ENCODE measurements at regions not wholly inside any gene's neighbourhood (a gene's known extent, or its start where the extent isn't known, plus 50 kb on each side); places are given as distances from the start of the nearest gene placed in this dataset.
"Not testable (repeated sequence)": the region's sequence is repeated elsewhere in the genome, so short reads cannot be mapped to it uniquely, and the experiment has no call there.

- CTCF ChIA-PET; intact Hi-C loops (cut with micrococcal nuclease); H3K27me3 Mint-ChIP-seq; H3K36me3 Mint-ChIP-seq (ENCODE audit: low read depth); ATAC-seq (ENCODE audit: low read depth); H3K27ac Mint-ChIP-seq; H3K4me3 Mint-ChIP-seq; DNase-seq; POLR2A ChIA-PET; H3K9me3 Mint-ChIP-seq; H3K4me1 Mint-ChIP-seq: not testable (repeated sequence)
These were observed 222.6 kb downstream of the ATP6V0E2 start for GRCh38 chr7:150096213-150096994.

GRCh38 chr7:150098592-150098991 lies 224.6 kb upstream of the LRRC61 start:
- POLR2A ChIA-PET; H3K4me3 Mint-ChIP-seq; H3K27ac Mint-ChIP-seq; H3K27me3 Mint-ChIP-seq; intact Hi-C loops (cut with micrococcal nuclease); H3K9me3 Mint-ChIP-seq; CTCF ChIA-PET; DNase-seq; ATAC-seq (ENCODE audit: low read depth); H3K36me3 Mint-ChIP-seq (ENCODE audit: low read depth); H3K4me1 Mint-ChIP-seq: not testable (repeated sequence)

GRCh38 chr7:150101282-150101681 lies 221.9 kb upstream of the LRRC61 start:
- H3K9me3 Mint-ChIP-seq; CTCF ChIA-PET; ATAC-seq (ENCODE audit: low read depth); POLR2A ChIA-PET; H3K4me3 Mint-ChIP-seq; H3K4me1 Mint-ChIP-seq; H3K36me3 Mint-ChIP-seq (ENCODE audit: low read depth); intact Hi-C loops (cut with micrococcal nuclease); H3K27me3 Mint-ChIP-seq; H3K27ac Mint-ChIP-seq; DNase-seq: not testable (repeated sequence)

GRCh38 chr7:150107283-150107682 lies 215.9 kb upstream of the LRRC61 start:
- ATAC-seq (ENCODE audit: low read depth); POLR2A ChIA-PET; DNase-seq; H3K36me3 Mint-ChIP-seq (ENCODE audit: low read depth); H3K4me3 Mint-ChIP-seq; intact Hi-C loops (cut with micrococcal nuclease); CTCF ChIA-PET; H3K27me3 Mint-ChIP-seq; H3K27ac Mint-ChIP-seq; H3K4me1 Mint-ChIP-seq; H3K9me3 Mint-ChIP-seq: not testable (repeated sequence)

- H3K4me1 Mint-ChIP-seq; H3K4me3 Mint-ChIP-seq; intact Hi-C loops (cut with micrococcal nuclease); DNase-seq; H3K9me3 Mint-ChIP-seq; H3K27me3 Mint-ChIP-seq; H3K36me3 Mint-ChIP-seq (ENCODE audit: low read depth); CTCF ChIA-PET; POLR2A ChIA-PET; H3K27ac Mint-ChIP-seq: not testable (repeated sequence)
- peak; percentile 45 for ATAC-seq (ENCODE audit: low read depth)
These were observed 212.8 kb upstream of the LRRC61 start for GRCh38 chr7:150110375-150110820.

GRCh38 chr7:150110882-150111281 lies 212.3 kb upstream of the LRRC61 start:
- H3K4me1 Mint-ChIP-seq; CTCF ChIA-PET; H3K36me3 Mint-ChIP-seq (ENCODE audit: low read depth); DNase-seq; ATAC-seq (ENCODE audit: low read depth); H3K4me3 Mint-ChIP-seq; H3K9me3 Mint-ChIP-seq; POLR2A ChIA-PET; H3K27ac Mint-ChIP-seq; intact Hi-C loops (cut with micrococcal nuclease); H3K27me3 Mint-ChIP-seq: not testable (repeated sequence)

- H3K27me3 Mint-ChIP-seq; CTCF ChIA-PET; DNase-seq; intact Hi-C loops (cut with micrococcal nuclease); H3K27ac Mint-ChIP-seq; H3K4me3 Mint-ChIP-seq; H3K9me3 Mint-ChIP-seq; POLR2A ChIA-PET; ATAC-seq (ENCODE audit: low read depth); H3K36me3 Mint-ChIP-seq (ENCODE audit: low read depth); H3K4me1 Mint-ChIP-seq: not testable (repeated sequence)
These were observed 211.6 kb upstream of the LRRC61 start for GRCh38 chr7:150111373-150112139.

GRCh38 chr7:150113301-150113700 lies 209.9 kb upstream of the LRRC61 start:
- intact Hi-C loops (cut with micrococcal nuclease); H3K27me3 Mint-ChIP-seq; H3K4me1 Mint-ChIP-seq; DNase-seq; CTCF ChIA-PET; H3K9me3 Mint-ChIP-seq; ATAC-seq (ENCODE audit: low read depth); H3K27ac Mint-ChIP-seq; H3K4me3 Mint-ChIP-seq; H3K36me3 Mint-ChIP-seq (ENCODE audit: low read depth); POLR2A ChIA-PET: not testable (repeated sequence)

GRCh38 chr7:150114591-150114990 lies 208.6 kb upstream of the LRRC61 start:
- H3K4me1 Mint-ChIP-seq; intact Hi-C loops (cut with micrococcal nuclease); H3K27me3 Mint-ChIP-seq; POLR2A ChIA-PET; DNase-seq; H3K27ac Mint-ChIP-seq; CTCF ChIA-PET; H3K9me3 Mint-ChIP-seq; ATAC-seq (ENCODE audit: low read depth); H3K4me3 Mint-ChIP-seq; H3K36me3 Mint-ChIP-seq (ENCODE audit: low read depth): not testable (repeated sequence)

- H3K36me3 Mint-ChIP-seq (ENCODE audit: low read depth); CTCF ChIA-PET; H3K27ac Mint-ChIP-seq; ATAC-seq (ENCODE audit: low read depth); H3K27me3 Mint-ChIP-seq; H3K4me3 Mint-ChIP-seq; H3K9me3 Mint-ChIP-seq; intact Hi-C loops (cut with micrococcal nuclease); DNase-seq; H3K4me1 Mint-ChIP-seq; POLR2A ChIA-PET: not testable (repeated sequence)
These were observed 203.2 kb upstream of the LRRC61 start for GRCh38 chr7:150119966-150120365.

GRCh38 chr7:150125831-150126230 lies 197.3 kb upstream of the LRRC61 start:
- H3K9me3 Mint-ChIP-seq; H3K27me3 Mint-ChIP-seq; H3K27ac Mint-ChIP-seq; ATAC-seq (ENCODE audit: low read depth); intact Hi-C loops (cut with micrococcal nuclease); H3K4me1 Mint-ChIP-seq; H3K36me3 Mint-ChIP-seq (ENCODE audit: low read depth); DNase-seq; POLR2A ChIA-PET; CTCF ChIA-PET; H3K4me3 Mint-ChIP-seq: not testable (repeated sequence)

- H3K9me3 Mint-ChIP-seq; H3K27me3 Mint-ChIP-seq; DNase-seq; POLR2A ChIA-PET; ATAC-seq (ENCODE audit: low read depth); CTCF ChIA-PET; H3K27ac Mint-ChIP-seq; H3K4me3 Mint-ChIP-seq; H3K36me3 Mint-ChIP-seq (ENCODE audit: low read depth); H3K4me1 Mint-ChIP-seq; intact Hi-C loops (cut with micrococcal nuclease): not testable (repeated sequence)
These were observed 188.7 kb upstream of the LRRC61 start for GRCh38 chr7:150134451-150134850.
